Erythroblast (primary cell): ENCODE measurements at regions not wholly inside any gene's neighbourhood (a gene's known extent, or its start where the extent isn't known, plus 50 kb on each side); places are given as distances from the start of the nearest gene placed in this dataset.

Experiments used
- GATA1 ChIP-seq: IDR thresholded peaks from 2 replicates; pipeline ENCODE4 v1.6.1; 2011; ENCODE audit warnings: low read depth, mild to moderate bottlenecking, control low read depth, low read length, moderate library complexity
- POLR2A ChIP-seq: IDR thresholded peaks from 2 replicates; pipeline ENCODE4 v1.6.1; 2011; ENCODE audit warnings: mild to moderate bottlenecking, low read length

DNA sequence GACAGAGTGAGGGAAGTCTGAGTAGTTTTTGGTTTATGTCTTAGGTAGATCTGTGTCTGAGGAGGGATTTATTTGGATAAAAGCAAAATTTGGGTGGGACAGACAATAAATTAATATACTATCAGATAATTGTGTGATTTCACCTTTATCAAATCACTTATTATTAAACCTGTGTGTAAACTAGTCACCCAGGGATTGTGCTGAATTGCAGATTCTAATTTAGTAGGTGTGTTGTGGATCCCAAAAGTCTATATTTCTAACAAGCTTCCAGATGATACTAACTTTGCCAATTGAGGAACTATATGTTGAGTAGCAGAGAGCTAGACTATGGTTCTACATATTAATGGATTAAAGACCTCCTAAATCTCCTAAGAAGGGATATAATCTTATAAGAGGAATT lies 978.5 kb upstream of the FBXO33 start:
- TF ChIP-seq POLR2A = no peak
- TF ChIP-seq GATA1 = no peak
